MM.1S (cell line): ENCODE measurements at regions not wholly inside any gene's neighbourhood (a gene's known extent, or its start where the extent isn't known, plus 50 kb on each side); places are given as distances from the start of the nearest gene placed in this dataset.

Experiments
- DNase-seq: peaks from one replicate; pipeline ENCODE4 v3.0.0-alpha.2; 2015
- H2AFZ ChIP-seq: fragments of 300-600 bp; sonication (generic); 2 replicates; pipeline ENCODE4 v1.6.0; 2016; ENCODE audit warnings: antibody characterized with exemption, low read length
- H3F3A ChIP-seq: fragments of 300-600 bp; sonication (generic); 2 replicates; pipeline ENCODE4 v1.6.1; 2016; ENCODE audit warnings: mild to moderate bottlenecking, antibody characterized with exemption, low read length, moderate library complexity, mixed read lengths; ENCODE audit not compliant: insufficient read depth
- H3K27ac ChIP-seq: fragments of 300-600 bp; sonication (generic); 2 replicates; pipeline ENCODE4 v1.5.1; 2016; ENCODE audit warnings: mild to moderate bottlenecking, low read length
- H3K27me3 ChIP-seq: fragments of 300-600 bp; sonication (generic); replicated peaks from 2 replicates; pipeline ENCODE4 v1.6.0; 2016; ENCODE audit warnings: low read length; ENCODE audit not compliant: insufficient read depth
- H3K36me3 ChIP-seq: fragments of 300-600 bp; sonication (generic); replicated peaks from 2 replicates; pipeline ENCODE4 v1.6.1; 2016; ENCODE audit warnings: mild to moderate bottlenecking, low read length, mixed read lengths; ENCODE audit not compliant: insufficient read depth
- H3K4me1 ChIP-seq: fragments of 300-600 bp; sonication (generic); 2 replicates; pipeline ENCODE4 v1.6.1; 2016; ENCODE audit warnings: low read length, mixed read lengths
- H3K4me2 ChIP-seq: fragments of 300-600 bp; sonication (generic); 2 replicates; pipeline ENCODE4 v1.6.0; 2016; ENCODE audit warnings: low read depth, low read length
- H3K4me3 ChIP-seq: fragments of 300-600 bp; sonication (generic); 2 replicates; pipeline ENCODE4 v1.5.1; 2016; ENCODE audit warnings: low read length, mixed read lengths
- H3K79me2 ChIP-seq: fragments of 300-600 bp; sonication (generic); 2 replicates; pipeline ENCODE4 v1.6.1; 2016; ENCODE audit warnings: mixed run types, low read length, mixed read lengths
- H3K9ac ChIP-seq: fragments of 300-600 bp; sonication (generic); 2 replicates; pipeline ENCODE4 v1.6.1; 2016; ENCODE audit warnings: low read length, mixed read lengths
- H3K9me2 ChIP-seq: fragments of 300-600 bp; sonication (generic); replicated peaks from 2 replicates; pipeline ENCODE4 v1.6.1; 2016; ENCODE audit warnings: mild to moderate bottlenecking, low read length, mixed read lengths; ENCODE audit not compliant: insufficient read depth
- H3K9me3 ChIP-seq: fragments of 300-600 bp; sonication (generic); replicated peaks from 2 replicates; pipeline ENCODE4 v1.6.1; 2016; ENCODE audit warnings: mild to moderate bottlenecking, low read length, mixed read lengths; ENCODE audit not compliant: insufficient read depth
- H4K20me1 ChIP-seq: fragments of 300-600 bp; sonication (generic); 2 replicates; pipeline ENCODE4 v1.6.1; 2016; ENCODE audit warnings: mild to moderate bottlenecking, low read length, moderate library complexity, mixed read lengths; ENCODE audit not compliant: insufficient read depth
- CTCF ChIP-seq: fragments of 300-600 bp; sonication (generic); IDR thresholded peaks from 2 replicates; pipeline ENCODE4 v1.5.1; 2016; ENCODE audit warnings: antibody characterized with exemption, low read length, mixed read lengths
- EZH2 ChIP-seq: fragments of 300-600 bp; sonication (generic); optimal IDR thresholded peaks from 2 replicates; pipeline ENCODE3; 2017; ENCODE audit warnings: low read depth, mild to moderate bottlenecking, antibody characterized with exemption, low read length, mixed read lengths
- EZH2phosphoT487 ChIP-seq: fragments of 300-600 bp; sonication (generic); IDR thresholded peaks from 2 replicates; pipeline ENCODE4 v1.6.1; 2018; ENCODE audit warnings: antibody characterized with exemption, low read length

- H3K9ac ChIP-seq = no peak overlapping the region
- H3K9me2 ChIP-seq = no peaks in the 10 kb centered on the region
- H3K27me3 ChIP-seq = no peaks in the 10 kb centered on the region
- TF ChIP-seq EZH2phosphoT487 (no peak), EZH2 (no peak), CTCF (no peak)
- H3K27ac ChIP-seq = no peak overlapping the region
- H3F3A ChIP-seq = no peaks in the 10 kb centered on the region
- no peak for DNase-seq
- 0 out of 2 replicates have a peak, but pooled peaks cover 3% of the 10 kb centered on the region for H3K9me3 ChIP-seq
- no peaks in the 10 kb centered on the region for H3K79me2 ChIP-seq
- H3K4me1 ChIP-seq = no peaks in the 10 kb centered on the region
- H4K20me1 ChIP-seq = no peaks in the 10 kb centered on the region
- H3K4me2 ChIP-seq = no peak overlapping the region
- H3K4me3 ChIP-seq = no peak overlapping the region
- H3K36me3 ChIP-seq = no peaks in the 10 kb centered on the region
- no peak overlapping the region for H2AFZ ChIP-seq
Measured at GRCh38 chr3:89966877-89967665, 859.6 kb downstream of the EPHA3 start.

GRCh38 chr3:89971329-89971728, 863.9 kb downstream of the EPHA3 start:
- H3K9ac ChIP-seq = no peak overlapping the region
- no peak overlapping the region for H2AFZ ChIP-seq
- H3K4me3 ChIP-seq = no peak overlapping the region
- 0 out of 2 replicates have a peak, but pooled peaks cover 3% of the 10 kb centered on the region for H3K9me3 ChIP-seq
- no peak overlapping the region for H3K27ac ChIP-seq
- H3K27me3 ChIP-seq = no peaks in the 10 kb centered on the region
- no peak overlapping the region for H3K4me2 ChIP-seq
- H3K9me2 ChIP-seq = no peaks in the 10 kb centered on the region
- DNase-seq = no peak
- no peaks in the 10 kb centered on the region for H4K20me1 ChIP-seq
- no peaks in the 10 kb centered on the region for H3K4me1 ChIP-seq
- H3K79me2 ChIP-seq = no peaks in the 10 kb centered on the region
- TF ChIP-seq EZH2 (no peak), EZH2phosphoT487 (no peak), CTCF (no peak)
- H3K36me3 ChIP-seq = no peaks in the 10 kb centered on the region
- no peaks in the 10 kb centered on the region for H3F3A ChIP-seq

- DNase-seq = no peak
- no peaks in the 10 kb centered on the region for H3K36me3 ChIP-seq
- H3K9me3 ChIP-seq = 0 out of 2 replicates have a peak, but pooled peaks cover 3% of the 10 kb centered on the region
- H3K4me1 ChIP-seq = no peaks in the 10 kb centered on the region
- no peaks in the 10 kb centered on the region for H4K20me1 ChIP-seq
- H2AFZ ChIP-seq = no peak overlapping the region
- TF ChIP-seq EZH2phosphoT487 = no peak
- no peak for TF ChIP-seq EZH2
- no peak for TF ChIP-seq CTCF
- no peaks in the 10 kb centered on the region for H3K9me2 ChIP-seq
- no peaks in the 10 kb centered on the region for H3F3A ChIP-seq
- H3K27me3 ChIP-seq = no peaks in the 10 kb centered on the region
- H3K79me2 ChIP-seq = no peaks in the 10 kb centered on the region
- H3K4me2 ChIP-seq = no peak overlapping the region
- no peak overlapping the region for H3K27ac ChIP-seq
- H3K4me3 ChIP-seq = no peak overlapping the region
- H3K9ac ChIP-seq = no peak overlapping the region
Measured at GRCh38 chr3:89973156-89973555, 865.7 kb downstream of the EPHA3 start.
